Heart right ventricle (tissue), 16 donors: ENCODE measurements at regions not wholly inside any gene's neighbourhood (a gene's known extent, or its start where the extent isn't known, plus 50 kb on each side); places are given as distances from the start of the nearest gene placed in this dataset.

Experiments
- ATAC-seq, 8 donors: fragments of 200-7000 bp; cut with Tn5 transposase; one replicate each; pipeline ENCODE4 v1.9.1; 2020; ENCODE audit warnings: mild to moderate bottlenecking in 8 of 8, moderate library complexity in 8 of 8, moderate number of reproducible peaks in 1 of 8
- DNase-seq, 2 donors: peaks; one replicate each; pipeline ENCODE4 v3.0.0-alpha.2; 2020
- H3K27ac ChIP-seq, 10 donors: fragments of 200-600 bp; sonication (generic) in 2 of 10; one replicate each; pipeline versions ENCODE4 v1.5.0 to v1.8.0; 2020 to 2022; ENCODE audit warnings: mild to moderate bottlenecking in 3 of 10
- H3K27me3 ChIP-seq, 7 donors: fragments of 200-600 bp; one replicate each; pipeline ENCODE4 v1.8.0; 2021 to 2022; ENCODE audit warnings: mild to moderate bottlenecking in 2 of 7
- H3K36me3 ChIP-seq, 9 donors: fragments of 200-600 bp; sonication (generic) in 1 of 9; one replicate each; pipeline versions ENCODE4 v1.5.0 to v1.8.0; 2020 to 2022; ENCODE audit warnings: mild to moderate bottlenecking in 2 of 9
- H3K4me1 ChIP-seq, 9 donors: fragments of 200-600 bp; sonication (generic) in 1 of 9; one replicate each; pipeline versions ENCODE4 v1.5.0 to v1.8.0; 2020 to 2022; ENCODE audit warnings: mild to moderate bottlenecking in 4 of 9
- H3K4me3 ChIP-seq, 10 donors: fragments of 200-600 bp; sonication (generic) in 2 of 10; one replicate each; pipeline versions ENCODE4 v1.5.0 to v1.8.0; 2020 to 2022; ENCODE audit warnings: mild to moderate bottlenecking in 7 of 10, moderate library complexity in 2 of 10
- H3K9me3 ChIP-seq, 11 donors: fragments of 200-600 bp in 10 of 11; sonication (generic) in 2 of 11; one replicate each; pipeline versions ENCODE4 v1.5.0 to v1.8.0; 2013 to 2022; ENCODE audit warnings: mild to moderate bottlenecking in 2 of 11, control low read depth in 1 of 11, moderate library complexity in 1 of 11
- CTCF ChIP-seq, 9 donors: fragments of 200-600 bp; sonication (generic) in 2 of 9; IDR thresholded peaks; one replicate each; pipeline versions ENCODE4 v1.5.0 to v1.8.0; 2021 to 2022; ENCODE audit warnings: antibody characterized with exemption in 9 of 9, mild to moderate bottlenecking in 5 of 9, moderate library complexity in 1 of 9
- WGBS, 2 donors: extraction: QIAGEN DNeasy Blood & Tissue Kit; methylation state at CpG; one replicate each; pipeline ENCODE4 v1.1.7; 2013; ENCODE audit warnings: inconsistent platforms in 1 of 2; 5-methylcytosine and 5-hydroxymethylcytosine counted together
- intact Hi-C, 10 donors: fragments of 100-400 bp; cut with DNase I; formaldehyde crosslinking; loops; one replicate each; pipeline versions ENCODE4 v1.11.1 to v1.14.2; 2022
- donor health status: Arrhythmogenic right ventricular cardiomyopathy.
- donor health status: ischemic (EF 13 %, LVEDD 7.1; RV severe dilation, severe dysfunction).
- donor health status: healthy with polysubstance abuse.
- donor health status: DM: no; HTN: yes; CAD: no.
- donor health status: DM: no; HTN: no; CAD: no.
- donor health status: ischemic (EF 25% LVEDD 6.9; RV normal size, moderate dysfunction).
- donor health status: ischemic (EF 25% LVEDD 5.7; RV mildly dilated, moderate dysfunction).
- donor health status: healthy.
- donor health status: DM: yes; HTN: yes; CAD: no.
- donor health status: Ischemic cardiomyopathy.
- donor health status: ischemic (EF 35%, LVEDD 5.7; RV mildly dilated, moderate dysfunction).
- donor health status: nonischemic (EF 11% LVEDD 7.7; RV severe dilation, severe dysfunction).
- donor health status: DM: yes; HTN: yes; CAD: no.
- donor health status: PGD.
- donor health status: ischemic (EF 29% LVEDD 5.4; RV normal size, mild dysfunction).
- donor health status: nonischemic (EF 23%, LVEDD 6.1; RV moderate dilation, normal function).

- intact Hi-C loops = loop anchor here in 3 of 10 donors (2.0 to 10.0 kb wide), 3 partner anchors 37 to 71 kb away; partner anchors contain the start of gene HSPB8 (in 2 of the 3)
- peaks cover 0 to 9% (median 0%) of the 10 kb centered on the region in 11 donors for H3K9me3 ChIP-seq
- DNase-seq (peak in 1 of 2 donors; percentile 18), ATAC-seq (peak in 6 of 8 donors; percentile 37 to 54 (median 48))
- H3K27me3 ChIP-seq = no peaks in the 10 kb centered on the region
- no peak for TF ChIP-seq CTCF (IDR thresholded peaks at IDR 0.05)
- no peaks in the 10 kb centered on the region for H3K36me3 ChIP-seq
- peak overlapping the region; percentile 21 to 91 (median 74) for H3K27ac ChIP-seq
- WGBS, 2 donors = 7 to 21% methylated on average over 2 of the region's 2 CpGs
- no peak overlapping the region for H3K4me3 ChIP-seq
- H3K4me1 ChIP-seq = peaks cover 2 to 31% (median 15%) of the 10 kb centered on the region in 9 donors
Observed at GRCh38 chr12:119245904-119246494, 67.3 kb downstream of the HSPB8 start.

- Histone ChIP-seq H3K27ac (peak overlapping the region; percentile 66 to 91 (median 74)), H3K4me3 (no peak overlapping the region), H3K4me1 (peaks cover 2 to 31% (median 15%) of the 10 kb centered on the region in 9 donors), H3K27me3 (no peaks in the 10 kb centered on the region), H3K36me3 (no peaks in the 10 kb centered on the region), H3K9me3 (peaks cover 0 to 9% (median 0%) of the 10 kb centered on the region in 11 donors)
- intact Hi-C loops = loop anchor here in 3 of 10 donors (2.0 to 10.0 kb wide), 3 partner anchors 38 to 72 kb away; partner anchors contain the start of gene HSPB8 (in 2 of the 3)
- ATAC-seq (peak; percentile 65 to 98 (median 90)), DNase-seq (peak in 1 of 2 donors; percentile 52)
- WGBS, 2 donors = 39 to 49% methylated on average over 6 of the region's 6 CpGs
- no peak for TF ChIP-seq CTCF (IDR thresholded peaks at IDR 0.05)
Observed at GRCh38 chr12:119247007-119247719, 68.4 kb downstream of the HSPB8 start.

DNA sequence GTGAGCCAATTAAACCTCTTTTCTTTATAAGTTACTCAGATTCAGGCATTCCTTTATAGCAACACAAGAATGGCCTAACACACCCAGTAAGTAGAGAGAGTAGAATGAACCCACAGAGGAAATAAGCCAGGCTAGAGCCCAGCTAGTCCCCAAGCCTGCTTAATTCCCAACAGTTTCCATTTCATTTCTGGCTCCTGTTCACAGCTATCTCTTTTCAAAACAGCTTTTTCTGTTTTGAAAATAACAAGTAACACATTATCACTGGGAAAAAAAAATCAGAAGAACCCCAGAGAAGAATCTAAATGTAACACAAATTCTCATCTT, 69.0 kb downstream of the HSPB8 start:
- H3K9me3 ChIP-seq = peaks cover 0 to 9% (median 0%) of the 10 kb centered on the region in 11 donors
- intact Hi-C loops = loop anchor here in 3 of 10 donors (2.0 to 10.0 kb wide), 3 partner anchors 39 to 73 kb away; partner anchors contain the start of gene HSPB8 (in 2 of the 3)
- peak overlapping the region; percentile 66 to 91 (median 74) for H3K27ac ChIP-seq
- no peak for TF ChIP-seq CTCF (IDR thresholded peaks at IDR 0.05)
- peaks cover 2 to 31% (median 15%) of the 10 kb centered on the region in 9 donors for H3K4me1 ChIP-seq
- no peaks in the 10 kb centered on the region for H3K27me3 ChIP-seq
- DNase-seq (no peak), ATAC-seq (peak in 3 of 8 donors; percentile 11 to 22 (median 12))
- H3K4me3 ChIP-seq = no peak overlapping the region
- no peaks in the 10 kb centered on the region for H3K36me3 ChIP-seq

DNA sequence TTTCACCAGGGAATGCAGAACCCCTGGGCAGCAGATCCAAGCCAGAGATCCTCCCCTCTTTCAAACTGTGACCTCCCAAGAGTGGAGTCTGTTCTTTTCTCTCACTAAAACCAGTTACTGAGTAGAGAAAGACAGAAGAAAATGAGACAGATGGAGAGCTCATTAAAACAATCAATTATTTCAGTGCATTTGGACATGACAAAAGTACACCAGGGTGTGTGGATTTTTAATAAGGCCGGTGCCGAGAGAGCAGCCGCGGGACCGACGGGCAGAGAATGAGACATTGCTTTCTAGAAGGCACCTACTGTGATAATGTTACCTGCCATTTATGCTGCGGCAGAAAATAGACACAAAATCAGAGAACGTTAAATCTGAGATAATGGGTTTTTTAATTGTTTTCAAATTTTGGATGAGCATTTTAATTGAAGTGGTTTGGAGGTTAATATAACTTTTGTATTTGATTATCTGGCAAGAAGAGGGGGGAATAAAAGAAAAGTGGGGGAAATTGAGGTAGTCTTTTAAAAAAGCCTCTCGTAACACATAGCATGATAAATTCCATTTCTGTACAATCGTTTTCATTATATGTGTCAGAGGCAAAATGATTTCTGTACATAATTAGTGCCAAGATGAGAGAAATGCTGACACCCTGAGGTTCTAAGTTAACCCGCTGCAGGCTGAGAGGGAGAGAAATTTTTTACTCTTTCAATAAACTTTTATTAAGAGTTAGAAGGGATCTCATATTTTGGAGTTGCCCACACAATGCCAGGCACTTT, 70.8 kb downstream of the HSPB8 start:
- peak overlapping the region in 6 of 10 donors; percentile 41 to 63 (median 52) for H3K27ac ChIP-seq
- no peak for ATAC-seq
- peaks cover 2 to 31% (median 15%) of the 10 kb centered on the region in 9 donors for H3K4me1 ChIP-seq
- no peaks in the 10 kb centered on the region for H3K27me3 ChIP-seq
- H3K4me3 ChIP-seq = no peak overlapping the region
- intact Hi-C loops = loop anchor here in 2 of 10 donors (5.0 to 10.0 kb wide), 2 partner anchors 72 to 75 kb away; partner anchors contain the start of gene HSPB8 (in 2 of the 2)
- TF ChIP-seq CTCF (IDR thresholded peaks at IDR 0.05) = peak in 1 of 9 donors; percentile 7
- no peaks in the 10 kb centered on the region for H3K36me3 ChIP-seq
- 61 to 65% methylated on average over 11 of the region's 11 CpGs for WGBS, 2 donors
- DNase-seq = no peak
- peaks cover 0 to 9% (median 0%) of the 10 kb centered on the region in 11 donors for H3K9me3 ChIP-seq
